Brain pericyte (primary cell): ENCODE measurements at regions not wholly inside any gene's neighbourhood (a gene's known extent, or its start where the extent isn't known, plus 50 kb on each side); places are given as distances from the start of the nearest gene placed in this dataset.

ENCODE experiments used
- DNase-seq: peaks from one replicate; pipeline ENCODE4 v3.0.0-alpha.2; 2012; ENCODE audit warnings: low read depth, low spot score

DNA sequence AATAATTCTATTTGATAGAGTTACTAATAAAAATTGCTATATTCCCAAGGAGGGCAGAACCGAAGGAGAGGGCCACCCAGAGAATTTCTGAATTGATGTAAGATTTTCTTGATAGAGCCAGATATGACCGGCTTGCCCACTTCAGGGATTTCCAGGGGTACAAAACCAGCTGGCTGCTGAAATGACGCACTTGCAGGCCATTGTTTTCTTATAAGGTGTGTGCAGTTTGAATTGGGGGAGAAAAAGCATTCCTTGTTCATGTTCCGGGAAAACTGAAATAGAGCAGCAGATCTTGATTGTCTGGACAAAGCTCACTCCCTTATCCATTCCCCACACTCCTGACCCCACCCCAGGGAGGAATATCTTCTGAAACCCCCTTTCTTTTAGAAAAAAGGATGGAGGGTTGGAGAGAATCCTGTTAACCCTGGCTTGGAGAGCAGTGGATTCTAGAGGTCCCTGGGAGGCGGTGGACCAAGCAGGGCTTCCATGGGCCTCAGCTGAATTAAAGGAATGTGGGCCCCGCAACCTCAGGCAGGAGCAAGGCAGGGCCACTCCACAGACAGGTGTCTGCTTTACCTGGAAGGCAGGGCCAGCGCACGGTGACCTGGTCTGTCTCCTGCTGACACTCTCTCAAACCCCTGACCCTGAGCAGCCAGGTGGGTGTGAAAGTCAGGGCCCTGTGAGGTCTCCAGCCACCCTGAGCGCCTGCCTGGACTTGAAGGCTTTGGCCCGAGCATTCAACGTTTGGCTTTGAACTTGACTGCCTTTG, 96.4 kb downstream of the TMEM170B start:
- no peak for DNase-seq

DNA sequence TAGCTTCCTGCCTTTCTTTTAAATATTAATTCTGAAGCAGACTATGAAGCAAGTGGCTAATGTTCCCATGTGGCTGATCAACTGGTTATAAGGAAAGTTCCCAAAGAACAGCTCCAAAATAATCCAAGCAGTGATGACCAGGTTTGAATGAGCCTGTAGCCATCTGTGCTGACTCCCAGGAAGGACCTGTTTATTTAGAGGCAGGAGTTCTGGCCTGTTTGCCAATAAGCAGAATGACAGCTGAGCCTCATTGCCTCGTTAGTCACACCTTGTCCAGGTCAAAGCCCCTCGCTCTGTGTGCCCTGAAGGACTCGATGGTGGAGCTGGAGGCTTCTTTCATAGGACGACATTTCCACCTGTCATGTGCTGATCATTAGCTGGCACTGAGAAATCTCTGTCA, 97.4 kb downstream of the TMEM170B start:
- no peak for DNase-seq

DNA sequence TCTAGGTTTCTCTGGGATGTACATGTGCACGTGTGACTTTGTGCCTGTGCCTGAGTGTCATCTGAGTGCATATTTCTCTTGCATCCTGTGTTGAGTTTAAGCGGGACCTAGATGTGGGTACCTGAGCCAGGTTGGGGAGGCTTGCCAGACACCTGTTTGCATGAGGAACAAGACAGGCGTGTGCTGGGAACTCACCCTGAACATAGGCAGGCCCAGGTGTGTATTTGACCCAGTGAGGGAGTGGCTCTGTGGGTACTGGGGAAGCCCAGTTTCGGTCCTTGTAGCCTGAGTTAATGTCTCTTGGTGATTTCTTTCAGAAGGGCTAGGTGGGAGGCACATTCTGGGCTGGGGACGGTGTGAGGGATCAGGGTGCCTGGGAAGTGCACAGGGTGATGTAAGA, 98.6 kb downstream of the TMEM170B start:
- no peak for DNase-seq

DNA sequence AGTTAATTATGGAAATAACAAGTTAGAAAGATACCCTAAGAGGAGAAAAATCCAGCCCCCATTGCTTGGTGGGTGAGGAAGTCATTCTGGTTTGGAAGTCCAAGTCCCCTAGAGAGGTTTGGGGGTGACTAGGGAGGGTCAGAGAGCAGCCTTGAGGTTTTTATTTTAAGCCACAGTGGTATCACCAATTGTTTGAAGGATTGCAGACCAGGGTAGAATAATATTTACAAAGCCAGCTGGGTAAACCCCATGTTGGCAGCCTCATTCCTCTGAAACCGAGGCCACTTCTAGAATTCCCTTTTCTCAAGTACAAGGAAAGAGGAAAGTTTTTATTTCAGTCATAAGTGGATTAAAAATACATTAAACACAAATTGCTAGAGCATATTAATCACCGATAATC, 99.7 kb downstream of the TMEM170B start:
- no peak for DNase-seq

DNA sequence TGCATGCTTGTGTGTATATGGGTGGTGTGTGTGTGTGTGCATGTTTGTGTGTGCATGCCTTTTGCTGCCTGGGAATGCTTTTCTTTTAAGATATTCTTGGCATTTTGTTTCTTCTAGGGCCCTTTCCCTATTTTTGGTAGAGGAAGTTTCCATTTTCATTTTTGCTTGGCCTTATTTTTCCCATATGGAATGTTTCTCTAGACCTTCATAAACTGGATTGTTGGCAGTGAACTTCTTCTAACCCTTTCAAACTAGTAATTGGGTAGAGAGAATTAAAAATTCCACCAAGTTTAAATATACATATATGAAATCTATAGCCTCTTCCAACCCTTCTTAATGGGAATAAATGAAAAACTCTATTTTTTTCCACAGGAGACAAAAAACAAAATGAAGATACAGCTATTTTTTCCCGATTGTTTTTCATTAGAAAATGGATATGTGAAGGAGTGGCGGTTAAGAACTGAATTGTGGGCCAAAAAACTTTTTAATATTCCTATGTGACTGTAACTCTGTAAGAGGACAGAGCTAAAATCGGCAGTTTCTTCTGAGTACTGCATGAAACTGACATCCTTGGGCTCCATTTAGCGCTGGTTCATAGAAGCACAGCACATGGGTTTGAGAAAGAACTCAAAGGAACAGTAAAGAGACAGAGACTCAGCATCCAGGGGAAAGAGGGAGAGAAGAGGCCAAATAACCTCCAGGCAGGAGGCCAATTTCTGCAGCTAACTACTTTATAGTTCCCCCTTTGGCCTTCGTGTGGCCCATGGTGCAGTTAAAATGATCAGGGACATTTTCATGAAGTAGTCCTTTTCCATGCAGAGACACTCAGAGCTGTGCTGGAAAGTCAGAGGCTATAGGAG, 102.1 kb downstream of the TMEM170B start:
- DNase-seq: no peak

DNA sequence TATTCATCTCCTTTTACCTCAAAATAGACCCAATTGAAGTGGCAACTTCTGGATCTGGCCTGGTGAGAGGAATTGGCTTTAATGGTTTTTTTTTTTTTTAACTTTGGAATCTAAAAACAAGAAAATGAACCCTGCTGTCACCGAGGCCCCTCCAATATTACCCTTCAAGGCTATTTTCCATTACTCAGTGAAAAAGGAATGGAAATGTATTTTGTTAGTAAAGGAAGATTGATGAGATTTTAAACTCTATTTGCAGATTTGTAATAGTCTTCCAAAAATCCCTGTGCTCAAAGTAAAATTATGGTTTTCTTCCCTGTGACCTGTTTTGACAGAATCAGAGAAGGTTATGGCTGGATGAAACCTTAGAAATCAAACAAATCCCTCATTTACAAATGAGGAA, 102.9 kb downstream of the TMEM170B start:
- DNase-seq: no peak

DNA sequence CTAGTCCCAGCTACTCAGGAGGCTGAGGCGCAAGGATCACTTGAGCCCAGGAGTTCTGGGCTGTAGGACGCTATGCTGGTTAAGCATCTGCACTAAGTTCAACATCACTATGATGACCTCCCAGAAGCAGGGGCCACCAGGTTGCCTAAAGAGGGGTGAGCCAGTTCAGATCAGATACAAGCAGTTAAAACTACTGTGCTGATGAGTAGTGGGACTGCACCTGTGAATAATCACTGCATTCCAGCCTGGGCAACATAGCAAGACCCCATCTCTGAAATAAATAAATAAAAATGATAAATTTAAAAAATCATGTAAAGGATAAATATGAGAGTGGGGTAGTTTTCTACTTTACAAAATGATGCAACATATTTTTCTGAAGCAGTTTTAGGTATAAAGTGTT, 106.5 kb downstream of the TMEM170B start:
- no peak for DNase-seq

DNA sequence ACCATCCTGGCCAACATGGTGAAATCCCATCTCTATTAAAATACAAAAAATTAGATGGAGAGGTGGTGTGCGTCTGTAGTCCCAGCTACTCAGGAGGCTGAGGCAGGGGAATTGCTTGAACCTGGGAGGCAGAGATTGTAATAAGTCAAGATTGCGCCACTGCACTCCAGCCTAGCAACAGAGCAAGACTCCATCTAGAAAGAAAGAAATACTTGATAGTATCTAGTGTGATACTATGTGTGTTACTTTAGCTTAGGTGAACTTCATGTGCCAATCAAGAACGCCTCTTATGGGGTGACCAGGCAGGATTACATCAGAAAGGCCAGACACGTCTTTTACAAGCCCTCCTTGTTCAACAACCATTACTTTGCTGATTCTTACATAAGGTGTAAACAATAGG, 107.1 kb downstream of the TMEM170B start:
- DNase-seq: no peak

DNA sequence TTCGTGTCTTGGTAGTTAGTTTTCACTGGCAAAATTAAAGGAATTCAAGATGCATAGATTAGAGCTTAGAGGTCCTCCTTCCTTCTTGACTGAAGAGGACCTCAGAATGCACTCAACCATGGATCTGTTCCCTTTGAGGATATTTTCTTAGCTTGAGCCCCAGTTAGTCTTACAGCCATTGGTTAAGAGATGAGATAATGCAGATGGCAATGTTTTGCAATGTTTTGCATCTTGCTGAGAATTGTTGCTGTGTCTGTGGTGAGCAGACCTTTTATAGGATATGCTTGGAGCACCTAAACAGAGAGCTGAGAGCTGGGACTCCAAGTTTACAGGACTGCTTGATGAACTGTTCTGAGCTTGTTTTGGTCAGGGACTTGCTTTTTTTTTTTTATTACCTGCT, 107.5 kb downstream of the TMEM170B start:
- DNase-seq: no peak

DNA sequence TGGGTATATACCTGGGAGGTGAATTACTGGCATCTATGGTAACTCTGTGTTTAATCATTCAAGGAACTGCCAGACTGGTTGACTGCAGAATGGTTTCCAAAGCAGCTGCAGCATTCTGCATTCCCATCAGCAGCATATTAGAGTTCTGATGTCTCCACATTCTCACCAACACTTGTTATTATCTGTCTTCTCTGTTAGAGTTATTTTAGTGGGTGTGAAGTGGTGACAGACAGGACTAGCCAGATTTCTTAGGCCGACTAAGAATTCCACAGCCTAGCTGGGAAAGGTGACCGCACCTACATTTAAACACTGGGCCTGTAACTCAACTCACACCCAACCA, 110.9 kb downstream of the TMEM170B start:
- DNase-seq: no peak

DNA sequence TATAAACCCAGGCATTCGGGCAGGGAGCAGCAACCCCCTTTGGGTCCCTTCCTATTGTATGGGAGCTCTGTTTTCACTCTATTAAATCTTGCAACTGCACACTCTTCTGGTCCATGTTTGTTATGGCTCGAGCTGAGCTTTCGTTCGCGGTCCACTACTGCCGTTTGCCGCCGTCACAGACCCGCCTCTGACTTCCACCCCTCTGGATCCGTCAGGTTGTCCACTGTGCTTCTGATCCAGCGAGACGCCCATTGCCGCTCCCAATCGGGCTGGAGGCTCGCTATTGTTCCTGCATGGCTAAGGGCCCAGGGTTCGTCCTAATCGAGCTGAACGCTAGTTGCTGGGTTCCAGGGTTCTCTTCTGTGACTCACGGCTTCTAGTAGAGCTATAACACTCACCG, 111.3 kb downstream of the TMEM170B start:
- DNase-seq: no peak

DNA sequence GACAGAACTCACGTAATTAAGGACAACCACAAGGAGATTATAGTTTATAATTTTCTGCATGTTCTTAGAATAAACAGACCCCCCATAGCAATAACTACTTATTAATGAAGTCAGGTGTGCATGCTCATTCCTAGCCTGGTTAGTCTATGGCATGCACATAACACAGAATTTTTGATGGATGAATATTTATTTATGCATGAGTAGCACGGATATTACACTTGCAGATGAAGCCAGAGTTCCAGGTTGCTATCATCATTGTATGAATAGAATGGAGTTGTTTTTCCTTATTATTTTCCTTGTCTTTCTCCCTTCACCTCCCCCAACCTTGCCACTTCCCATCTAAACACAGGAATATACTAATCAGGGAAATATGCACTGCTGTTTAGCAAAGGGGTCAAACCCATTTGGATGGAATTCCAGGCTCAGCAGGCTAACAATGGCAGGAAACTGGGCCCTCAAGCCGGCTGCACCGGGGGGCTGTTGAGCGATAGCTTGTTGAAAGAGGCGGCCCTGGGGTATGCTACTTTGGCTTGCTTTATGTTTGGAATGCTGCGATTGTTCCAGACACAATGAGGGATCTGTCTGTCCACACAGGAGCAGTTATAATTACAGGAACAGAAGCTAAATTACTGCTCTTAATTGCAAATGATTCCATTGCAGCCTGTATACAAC, 112.6 kb downstream of the TMEM170B start:
- DNase-seq: no peak

DNA sequence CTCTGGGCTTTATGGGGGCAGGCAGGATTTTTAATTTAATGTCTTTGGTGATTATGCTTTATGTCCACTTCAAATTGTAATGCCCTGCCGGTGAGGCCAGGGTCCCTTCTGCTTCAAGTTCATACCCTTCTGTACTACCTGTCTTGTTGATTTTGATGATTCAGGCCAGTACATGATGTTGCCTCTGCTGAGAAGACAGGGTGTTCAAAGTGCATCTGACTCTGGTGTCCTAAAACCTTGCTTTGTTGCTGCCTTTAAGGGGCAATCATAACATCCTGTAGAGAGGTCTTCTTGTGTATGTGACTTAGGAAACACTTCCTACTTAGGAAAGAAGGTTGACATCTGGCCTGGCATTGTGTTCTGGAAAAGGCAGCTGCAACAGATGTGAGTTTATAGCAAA, 113.2 kb downstream of the TMEM170B start:
- DNase-seq: no peak

DNA sequence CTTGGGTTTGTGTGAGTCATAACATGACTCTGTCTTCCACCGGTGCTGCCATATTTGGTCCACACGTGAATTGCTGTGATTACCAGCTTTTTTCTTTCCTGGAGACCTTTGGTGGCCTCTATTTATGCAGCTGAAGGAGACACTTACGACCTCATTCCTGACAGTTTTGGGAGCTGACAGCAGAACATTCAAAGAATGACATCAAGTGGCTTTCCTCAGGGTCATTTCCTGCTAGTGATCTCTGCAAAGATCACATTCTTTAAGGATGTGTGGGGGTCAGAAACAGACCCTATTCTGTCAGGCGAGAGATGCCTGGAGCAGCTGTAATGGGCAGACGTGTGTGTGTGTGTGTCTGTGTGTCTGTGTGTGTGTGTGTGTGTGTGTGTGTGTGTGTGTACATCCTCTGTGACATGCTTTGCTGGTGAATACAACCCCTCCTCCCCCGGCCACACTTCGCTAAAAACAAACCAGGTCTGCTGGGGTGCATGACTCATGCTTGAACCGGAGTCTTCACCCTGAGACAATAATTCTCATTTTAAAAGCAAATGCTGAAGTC, 115.6 kb downstream of the TMEM170B start:
- DNase-seq: peak; percentile 48

DNA sequence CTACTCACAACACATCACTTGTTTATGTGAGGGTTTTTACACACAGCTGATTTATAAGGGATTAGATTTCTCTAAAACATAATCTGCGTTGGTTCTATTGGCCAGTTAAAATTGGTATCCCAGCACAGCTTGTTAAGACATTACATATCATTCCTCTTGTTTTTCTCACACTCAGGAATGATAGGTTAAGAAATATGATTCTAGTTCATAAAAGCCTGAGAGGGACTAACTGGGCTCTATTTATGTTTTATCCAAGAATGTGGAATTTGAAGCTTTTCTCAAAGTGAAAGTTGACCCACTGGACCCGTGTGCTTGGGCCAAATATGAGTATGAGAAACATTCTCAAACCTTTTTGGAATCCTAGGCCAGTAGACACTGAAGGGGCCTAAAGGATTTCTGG, 117.3 kb downstream of the TMEM170B start:
- no peak for DNase-seq

DNA sequence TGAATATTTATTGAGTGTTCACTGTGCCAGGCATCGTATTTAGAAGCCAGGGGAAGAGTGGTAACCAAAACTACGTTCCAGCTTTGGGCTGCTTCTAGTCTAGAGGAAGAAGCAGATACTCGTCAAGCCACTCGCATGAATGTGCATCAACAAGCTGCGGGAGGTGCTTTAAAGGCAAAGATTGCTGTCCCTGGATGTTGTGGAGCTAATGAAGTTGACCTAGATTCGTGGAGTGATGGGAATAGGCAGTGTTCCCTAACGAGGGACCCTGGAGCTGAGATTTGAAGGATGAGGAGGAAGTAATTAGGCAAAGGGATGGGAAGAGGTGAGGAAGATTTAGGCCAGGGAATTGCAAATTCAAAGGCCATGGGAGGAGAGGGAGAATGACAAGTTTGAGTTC, 118.9 kb downstream of the TMEM170B start:
- no peak for DNase-seq

DNA sequence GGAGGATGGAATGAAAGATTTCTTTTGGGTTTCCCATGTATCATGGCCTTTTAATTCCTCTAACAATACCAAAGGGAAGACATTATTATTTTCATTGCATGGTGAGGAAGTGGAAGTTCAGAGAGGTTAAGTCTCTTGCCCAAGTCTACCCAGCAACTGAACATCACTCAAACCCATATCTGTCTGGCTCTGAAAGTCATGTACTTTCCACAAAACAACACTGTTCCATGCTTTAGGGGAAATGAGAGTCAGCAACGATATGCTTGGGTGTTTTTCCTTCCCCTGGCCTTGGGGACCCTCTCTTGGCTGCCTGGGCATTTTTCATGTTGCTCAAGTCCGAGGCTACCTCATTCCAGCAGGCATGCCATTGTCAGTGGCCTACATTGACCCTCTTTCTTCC, 118.8 kb downstream of the ADTRP start:
- no peak for DNase-seq

DNA sequence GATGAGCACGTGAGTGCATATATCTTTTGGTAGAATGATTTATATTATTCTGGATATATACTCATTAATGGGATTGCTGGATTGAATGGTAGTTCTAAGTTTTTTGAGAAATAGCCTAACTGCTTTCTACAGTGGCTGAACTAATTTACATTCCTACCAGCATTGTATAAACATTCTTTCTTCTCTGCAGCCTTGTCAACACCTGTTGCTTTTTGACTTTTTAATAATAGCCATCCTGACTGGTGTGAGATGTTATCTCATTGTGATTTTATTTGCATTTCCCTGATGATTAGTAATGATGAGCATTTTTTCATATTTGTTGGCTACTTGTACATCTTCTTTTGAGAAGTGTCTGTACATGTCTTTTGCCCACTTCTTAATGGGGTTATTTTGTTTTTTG, 116.3 kb downstream of the ADTRP start:
- DNase-seq: no peak

DNA sequence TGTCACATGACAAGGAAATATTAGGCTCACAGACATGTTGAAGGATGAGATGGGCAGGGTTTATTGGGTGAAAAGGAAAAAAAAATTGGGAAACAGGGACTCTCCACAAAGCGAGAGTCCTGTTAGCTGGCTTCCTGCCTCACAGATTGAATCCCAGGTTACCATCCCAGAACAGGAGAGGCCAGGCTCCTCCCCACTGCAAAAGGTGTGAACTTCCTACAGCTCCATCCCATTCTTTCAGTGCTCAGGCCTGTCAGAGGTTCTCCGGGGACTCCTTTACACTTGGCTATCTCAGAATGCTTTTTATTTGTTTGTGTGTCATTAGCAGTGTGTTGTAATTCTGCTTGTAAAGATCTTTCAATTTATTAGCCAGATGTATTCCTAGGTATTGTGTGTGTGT, 115.1 kb downstream of the ADTRP start:
- DNase-seq: no peak
